ENCODE measurements at regions not wholly inside any gene's neighbourhood (a gene's known extent, or its start where the extent isn't known, plus 50 kb on each side); places are given as distances from the start of the nearest gene placed in this dataset.

DNA sequence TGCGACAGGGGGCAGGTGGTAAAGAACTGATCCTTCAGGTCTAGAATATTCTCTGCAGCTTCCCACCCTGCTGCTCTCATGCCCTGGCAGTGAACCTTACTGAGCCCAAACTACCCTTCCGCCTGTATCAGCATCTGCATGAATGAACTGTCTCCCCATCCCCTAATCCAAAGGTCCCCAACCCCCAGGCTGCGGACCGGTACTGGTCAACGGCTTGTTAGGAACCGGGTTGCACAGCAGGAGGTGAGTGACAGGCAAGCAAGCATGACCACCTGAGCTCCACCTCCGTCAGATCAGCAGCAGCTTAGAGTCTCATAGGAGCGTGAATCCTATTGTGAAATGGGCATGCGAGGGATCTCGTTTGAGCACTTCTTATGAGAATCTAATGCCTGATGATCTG lies 58.2 kb upstream of the LMO1 start:
- no peak for DNase-seq

DNA sequence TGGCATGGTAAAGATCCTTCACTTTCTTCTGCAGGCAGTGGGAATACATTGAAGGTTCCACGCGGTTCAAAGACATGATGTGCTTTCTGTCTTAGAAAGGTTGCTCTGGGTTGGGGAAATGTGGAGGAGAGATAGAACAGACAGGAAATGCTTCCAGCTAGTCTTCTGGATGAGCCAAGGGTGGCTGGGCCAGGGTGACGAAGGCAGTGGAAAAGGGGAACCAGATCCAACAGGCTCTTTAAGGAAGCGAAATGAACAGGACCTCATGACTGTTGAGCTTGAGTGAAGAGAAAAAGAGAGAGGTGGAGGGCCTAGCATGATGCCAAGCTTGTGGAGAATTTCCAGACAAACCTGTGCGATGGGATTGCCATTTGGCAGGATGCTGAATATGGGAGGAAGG lies 56.4 kb upstream of the LMO1 start:
- no peak for DNase-seq

DNA sequence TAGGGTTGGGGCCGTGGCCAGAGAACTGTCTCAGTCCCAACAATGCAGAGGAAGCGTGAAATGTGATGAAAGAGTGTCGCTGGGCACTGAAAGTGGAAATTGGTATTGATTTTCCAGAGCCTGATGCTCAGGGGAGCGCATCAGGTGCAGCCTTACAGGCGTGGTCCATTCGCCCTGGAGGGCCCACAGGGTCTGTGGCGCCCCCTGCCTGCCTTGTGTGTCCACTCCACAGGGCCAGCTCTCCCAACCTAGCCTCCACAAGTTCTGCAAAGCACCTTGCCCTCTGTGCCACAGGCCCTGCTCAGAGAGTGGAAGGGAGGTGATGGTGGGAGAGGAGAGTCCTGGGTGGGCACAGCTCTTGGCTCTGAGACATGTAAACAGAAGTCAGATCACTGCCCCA lies 54.9 kb upstream of the LMO1 start:
- no peak for DNase-seq

DNA sequence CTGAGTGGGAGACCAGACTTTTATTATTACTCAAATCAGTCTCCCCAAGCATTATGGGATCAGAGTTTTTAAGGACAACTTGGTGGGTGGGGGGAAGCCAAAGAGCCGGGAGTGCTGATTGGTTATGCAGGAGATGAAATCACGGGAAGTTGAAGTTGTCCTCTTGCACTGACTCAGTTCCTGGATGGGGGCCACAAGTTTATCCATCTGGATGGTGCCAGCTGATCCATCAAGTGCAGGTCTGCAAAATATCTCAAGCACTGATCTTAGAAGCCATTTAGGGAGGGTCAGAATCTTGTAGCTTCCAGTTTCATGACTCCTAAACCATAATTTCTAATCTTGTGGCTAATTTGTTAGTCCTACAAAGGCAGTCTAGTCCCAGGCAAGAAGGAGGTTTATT lies 53.5 kb upstream of the LMO1 start:
- no peak for DNase-seq

DNA sequence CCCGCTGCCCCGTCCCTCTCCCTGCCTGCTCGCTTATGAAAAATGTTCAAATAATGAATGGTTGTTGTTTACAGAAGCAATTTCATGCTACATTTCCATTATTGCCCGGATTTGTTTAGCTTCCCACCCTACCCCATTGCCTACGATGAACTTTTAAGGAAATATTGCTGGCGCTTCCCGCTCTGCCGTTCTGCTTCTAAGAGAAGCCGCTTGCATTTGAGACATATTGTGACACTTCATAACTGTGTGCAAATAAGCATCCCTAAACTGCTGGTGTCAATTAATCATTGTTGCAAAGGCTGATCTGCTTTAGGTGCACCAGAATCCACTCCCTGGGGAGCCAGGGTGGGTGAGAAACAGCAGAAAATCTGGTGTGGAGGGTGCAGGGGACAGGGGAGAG lies 52.3 kb upstream of the LMO1 start:
- no peak for DNase-seq

DNA sequence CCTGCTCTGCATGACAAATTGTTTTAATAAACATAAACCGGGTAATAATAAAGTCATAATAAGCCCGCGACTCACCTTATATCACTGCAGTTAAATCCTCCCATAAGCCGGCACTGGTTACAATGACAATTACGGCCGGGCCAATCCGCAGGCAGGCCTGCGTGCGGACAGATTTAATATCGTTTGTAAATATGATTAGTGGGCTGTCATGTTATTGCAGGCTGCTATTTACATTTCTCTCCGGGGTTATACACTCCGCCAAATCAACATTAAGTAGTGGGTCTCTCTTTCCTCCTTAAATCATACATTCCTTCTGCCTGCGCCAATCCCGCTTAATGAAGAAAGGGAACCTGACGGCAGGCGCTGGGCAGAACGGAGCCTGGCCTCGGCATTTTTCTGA lies 51.8 kb upstream of the LMO1 start:
- no peak for DNase-seq

GRCh38 chr11:8314916-8315315 lies 51.2 kb upstream of the LMO1 start:
- DNase-seq: no peak

GRCh38 chr11:8313504-8314090 lies 49.9 kb upstream of the LMO1 start:
- no peak for DNase-seq

Data from stimulated activated CD4-positive, alpha-beta T cell treated with anti-CD3 and anti-CD28 coated beads, Interleukin-12 subunit alpha, Interleukin-12 subunit beta, amount 100 ng/mL, for 4 hours (primary cell).